Testis (tissue), 2 donors: ENCODE measurements at regions not wholly inside any gene's neighbourhood (a gene's known extent, or its start where the extent isn't known, plus 50 kb on each side); places are given as distances from the start of the nearest gene placed in this dataset.

ENCODE experiments used
- CTCF ChIP-seq, 3 experiments: fragments of 450-650 bp in 2 of 3; fragments of 200-600 bp in 1 of 3; sonication (generic) in 1 of 3; IDR thresholded peaks; one replicate each; pipeline ENCODE4 v1.5.1; 2016 to 2019; ENCODE audit warnings: antibody characterized with exemption in 3 of 3, mild to moderate bottlenecking in 2 of 3, moderate library complexity in 1 of 3
- POLR2A ChIP-seq: fragments of 450-650 bp; IDR thresholded peaks from one replicate; pipeline ENCODE4 v1.6.1; 2017; ENCODE audit warnings: antibody characterized with exemption, mild to moderate bottlenecking, moderate library complexity

DNA sequence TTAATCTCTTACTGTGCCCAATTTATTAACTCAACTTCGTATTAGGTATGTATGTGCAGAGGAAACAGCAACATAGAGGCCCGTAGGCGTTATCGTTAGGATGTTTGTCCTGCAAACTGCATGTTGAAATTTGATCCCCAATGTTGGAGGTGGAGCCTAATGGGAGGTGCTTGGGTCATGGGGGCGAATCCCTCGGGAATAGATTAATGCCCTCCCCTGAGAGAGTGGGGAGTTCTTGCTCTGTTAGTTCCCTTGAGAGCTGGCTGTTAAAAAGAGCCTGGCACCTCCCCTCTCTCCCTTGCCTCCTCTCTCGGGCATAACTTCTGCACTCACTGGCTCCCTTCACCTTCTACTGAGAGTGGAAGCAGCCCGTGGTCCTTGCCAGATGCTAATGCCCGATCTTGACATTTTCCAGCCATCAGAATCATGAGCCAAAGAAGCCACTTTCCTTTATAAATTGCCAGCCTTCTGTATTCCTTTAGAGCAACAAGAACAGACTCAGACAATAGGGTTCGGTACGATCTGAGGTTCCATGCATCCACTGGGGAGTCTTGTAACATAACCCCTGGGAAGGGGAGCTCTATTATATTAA lies 149.0 kb upstream of the RAB4A start:
- TF ChIP-seq CTCF (IDR thresholded peaks at IDR 0.05) (no peak), POLR2A (no peak)
